ENCODE measurements at regions not wholly inside any gene's neighbourhood (a gene's known extent, or its start where the extent isn't known, plus 50 kb on each side); places are given as distances from the start of the nearest gene placed in this dataset.

DNA sequence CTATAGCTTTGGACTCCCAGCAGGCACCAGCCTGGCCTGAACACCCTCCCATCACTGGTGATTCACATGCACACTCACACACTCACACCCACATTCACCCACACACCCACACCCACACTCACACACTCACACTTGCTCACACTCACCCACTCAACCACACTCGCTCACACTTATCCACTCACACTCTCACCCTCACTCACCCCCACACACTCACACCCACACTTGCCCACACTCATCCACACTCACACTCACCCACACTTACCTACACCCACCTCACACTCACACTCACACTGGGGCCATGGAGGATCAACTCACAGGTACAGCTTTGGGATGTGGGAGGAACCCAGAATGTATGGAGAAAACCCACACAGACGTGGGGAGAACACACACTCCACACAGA, 548.2 kb upstream of the FAT1 start:
- in situ Hi-C loops (cut with MboI; ENCODE audit: low sequenced_read_pairs) (no loop called here), dilution Hi-C loops (cut with HindIII; ENCODE audit: low sequenced_read_pairs, unreplicated experiment) (no loop called here), intact Hi-C loops (cut with micrococcal nuclease) (loop anchor here (10.0 kb wide), 1 partner anchor 317 kb away; no protein-coding TSS in a partner anchor)
- Histone ChIP-seq H3K4me2 (ENCODE audit: low read depth, low read length) (no peak overlapping the region), H2AK5ac (ENCODE audit: low read depth, low read length) (peak overlapping the region; percentile 90), H3K18ac (ENCODE audit: low read depth, low read length) (no peak overlapping the region), H3K23ac (ENCODE audit: low read depth, low read length) (0 out of 2 replicates have a peak overlapping the region, but pooled peaks have one; percentile 8), H4K8ac (ENCODE audit: low read depth in 2 of 2, low read length in 2 of 2) (no peak overlapping the region), H2BK15ac (ENCODE audit: low read depth, low read length) (peak overlapping the region; percentile 40; the same call in 2 of the 3 replicates), H4K5ac (ENCODE audit: low read depth, low read length) (no peak overlapping the region), H3K4me1 (ENCODE audit: control insufficient read depth, insufficient read depth, low read length) (peaks cover 4% of the 10 kb centered on the region), H3K27me3 (ENCODE audit: control insufficient read depth, insufficient read depth, low read length) (no peaks in the 10 kb centered on the region), H3K4me3 (ENCODE audit: insufficient read depth, low read depth, low read length) (no peak overlapping the region), H3K9me3 (ENCODE audit: control insufficient read depth, insufficient read depth, low read length) (no peaks in the 10 kb centered on the region), H3K9ac (ENCODE audit: low read depth, low read length) (no peak overlapping the region), H3K56ac (ENCODE audit: extremely low read depth, insufficient read depth, low read length) (no peak overlapping the region), H3K79me1 (ENCODE audit: low read depth in 1 of 2, low read length in 2 of 2) (no peaks in the 10 kb centered on the region), H3K4ac (ENCODE audit: low read depth, low read length) (peak overlapping the region; percentile 46; the same call in 1 of the 2 replicates), H4K91ac (ENCODE audit: insufficient read depth, low read depth, low read length) (no peak overlapping the region; the same call in 1 of the 2 replicates), H3K14ac (replicated peaks; ENCODE audit: low read depth, low read length) (no peak overlapping the region; the same call in 1 of the 2 replicates), H4K20me1 (ENCODE audit: insufficient read depth, low read length) (no peaks in the 10 kb centered on the region), H3K36me3 (ENCODE audit: control insufficient read depth, insufficient read depth, low read length) (no peaks in the 10 kb centered on the region), H3K27ac (ENCODE audit: insufficient read depth, low read length) (no peak overlapping the region), H2BK120ac (ENCODE audit: low read depth, low read length) (no peak overlapping the region; the same call in 1 of the 2 replicates), H2AK9ac (replicated peaks; ENCODE audit: low read depth, low read length, poor library complexity) (no peak overlapping the region), H2AFZ (replicated peaks; ENCODE audit: low read length, poor library complexity) (no peak overlapping the region), H2BK5ac (ENCODE audit: low read depth, low read length, poor library complexity, severe bottlenecking) (peak overlapping the region; percentile 43), H3K9me1 (ENCODE audit: insufficient read depth, low read length) (0 out of 2 replicates have a peak, but pooled peaks cover 3% of the 10 kb centered on the region), H2BK20ac (ENCODE audit: low read depth, low read length) (0 out of 2 replicates have a peak overlapping the region, but pooled peaks have one; percentile 32)
- POLR2A ChIA-PET (ENCODE audit: unreplicated experiment): no interaction called here
- DNase-seq (no peak), ATAC-seq (ENCODE audit: low read depth) (no peak)
- 100% methylated on average over 1 of the region's 2 CpGs; no CpG with 5 or more reads in 1 of the 2 experiments for WGBS, 2 experiments (ENCODE audit: extremely low coverage in 2 of 2, insufficient read length in 1 of 2)
- TF ChIP-seq CEBPB (IDR thresholded peaks at IDR 0.05; ENCODE audit: low read depth, low read length): no peak
- TF ChIP-seq FOS (IDR thresholded peaks at IDR 0.05; ENCODE audit: low read depth, low read length): no peak
- CTCF ChIA-PET: no interaction called here
- BruUV-seq (replicated peaks): no TSS peak
